ENCODE measurements at regions not wholly inside any gene's neighbourhood (a gene's known extent, or its start where the extent isn't known, plus 50 kb on each side); places are given as distances from the start of the nearest gene placed in this dataset.

- Histone ChIP-seq H3K4me3 (ENCODE audit: low read depth, low read length) (no peak overlapping the region), H3K9me3 (ENCODE audit: control insufficient read depth, insufficient read depth, low read length) (no peaks in the 10 kb centered on the region), H3K27ac (ENCODE audit: low read depth, low read length) (peak overlapping the region; percentile 49), H3K4me1 (ENCODE audit: control insufficient read depth, insufficient read depth, low read length) (peaks cover 8% of the 10 kb centered on the region), H3K27me3 (ENCODE audit: control insufficient read depth, insufficient read depth, low read length) (no peaks in the 10 kb centered on the region), H3K36me3 (ENCODE audit: control insufficient read depth, insufficient read depth, low read length) (no peaks in the 10 kb centered on the region)
- peak in 1 of 6 donors; percentile 33 for DNase-seq (ENCODE audit: low read depth in 4 of 6, low spot score in 6 of 6)
- no CpG with 5 or more reads among the region's 4 CpGs for WGBS (ENCODE audit: insufficient coverage)
Observed at GRCh38 chr5:57324861-57325260, 151.0 kb downstream of the GPBP1 start.

GRCh38 chr5:57324181-57324580, 150.3 kb downstream of the GPBP1 start:
- peak overlapping the region; percentile 49 for H3K27ac ChIP-seq (ENCODE audit: low read depth, low read length)
- H3K36me3 ChIP-seq (ENCODE audit: control insufficient read depth, insufficient read depth, low read length) = no peaks in the 10 kb centered on the region
- H3K4me3 ChIP-seq (ENCODE audit: low read depth, low read length) = no peak overlapping the region
- no peaks in the 10 kb centered on the region for H3K9me3 ChIP-seq (ENCODE audit: control insufficient read depth, insufficient read depth, low read length)
- peaks cover 8% of the 10 kb centered on the region for H3K4me1 ChIP-seq (ENCODE audit: control insufficient read depth, insufficient read depth, low read length)
- peak in 1 of 6 donors; percentile 67 for DNase-seq (ENCODE audit: low read depth in 4 of 6, low spot score in 6 of 6)
- 50% methylated on average over 1 of the region's 4 CpGs for WGBS (ENCODE audit: insufficient coverage)
- H3K27me3 ChIP-seq (ENCODE audit: control insufficient read depth, insufficient read depth, low read length) = no peaks in the 10 kb centered on the region

DNA sequence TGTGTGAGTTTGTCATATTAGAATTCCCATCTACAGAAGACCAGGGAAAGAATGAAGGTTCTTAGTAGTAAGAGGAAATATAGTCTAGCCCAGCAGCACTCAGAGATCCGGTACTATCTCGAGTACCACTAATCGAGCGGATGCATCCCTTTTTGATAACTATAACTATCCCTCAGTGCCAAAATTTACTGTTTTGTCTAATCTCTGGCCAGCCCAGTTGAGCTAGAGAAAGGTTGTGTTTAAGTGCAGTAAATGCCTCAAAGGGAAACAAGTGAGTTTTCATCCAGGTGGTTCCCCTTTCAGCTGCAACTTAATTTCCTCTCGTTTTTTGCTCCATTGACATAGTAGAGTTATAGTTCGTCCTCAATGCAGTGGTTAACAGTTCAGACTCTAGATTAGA, 146.7 kb downstream of the GPBP1 start:
- DNase-seq (ENCODE audit: low read depth in 4 of 6, low spot score in 6 of 6) = no peak
- no peak overlapping the region for H3K27ac ChIP-seq (ENCODE audit: low read depth, low read length)
- H3K9me3 ChIP-seq (ENCODE audit: control insufficient read depth, insufficient read depth, low read length) = no peaks in the 10 kb centered on the region
- no peaks in the 10 kb centered on the region for H3K27me3 ChIP-seq (ENCODE audit: control insufficient read depth, insufficient read depth, low read length)
- H3K4me1 ChIP-seq (ENCODE audit: control insufficient read depth, insufficient read depth, low read length) = peaks cover 4% of the 10 kb centered on the region
- H3K4me3 ChIP-seq (ENCODE audit: low read depth, low read length) = no peak overlapping the region
- no CpG with 5 or more reads among the region's 6 CpGs for WGBS (ENCODE audit: insufficient coverage)
- H3K36me3 ChIP-seq (ENCODE audit: control insufficient read depth, insufficient read depth, low read length) = no peaks in the 10 kb centered on the region

- no peaks in the 10 kb centered on the region for H3K27me3 ChIP-seq (ENCODE audit: control insufficient read depth, insufficient read depth, low read length)
- H3K4me1 ChIP-seq (ENCODE audit: control insufficient read depth, insufficient read depth, low read length) = peaks cover 2% of the 10 kb centered on the region
- H3K36me3 ChIP-seq (ENCODE audit: control insufficient read depth, insufficient read depth, low read length) = no peaks in the 10 kb centered on the region
- no peak for DNase-seq (ENCODE audit: low read depth in 4 of 6, low spot score in 6 of 6)
- H3K4me3 ChIP-seq (ENCODE audit: low read depth, low read length) = no peak overlapping the region
- H3K9me3 ChIP-seq (ENCODE audit: control insufficient read depth, insufficient read depth, low read length) = no peaks in the 10 kb centered on the region
- WGBS (ENCODE audit: insufficient coverage) = 98% methylated on average over 4 of the region's 4 CpGs
- H3K27ac ChIP-seq (ENCODE audit: low read depth, low read length) = no peak overlapping the region
Observed at GRCh38 chr5:57319628-57320027, 145.8 kb downstream of the GPBP1 start.

GRCh38 chr5:57318251-57318650, 144.4 kb downstream of the GPBP1 start:
- Histone ChIP-seq H3K4me3 (ENCODE audit: low read depth, low read length) (no peak overlapping the region), H3K36me3 (ENCODE audit: control insufficient read depth, insufficient read depth, low read length) (no peaks in the 10 kb centered on the region), H3K9me3 (ENCODE audit: control insufficient read depth, insufficient read depth, low read length) (no peaks in the 10 kb centered on the region), H3K4me1 (ENCODE audit: control insufficient read depth, insufficient read depth, low read length) (no peaks in the 10 kb centered on the region), H3K27ac (ENCODE audit: low read depth, low read length) (no peak overlapping the region), H3K27me3 (ENCODE audit: control insufficient read depth, insufficient read depth, low read length) (no peaks in the 10 kb centered on the region)
- WGBS (ENCODE audit: insufficient coverage) = 100% methylated on average over 2 of the region's 5 CpGs
- DNase-seq (ENCODE audit: low read depth in 4 of 6, low spot score in 6 of 6) = no peak

DNA sequence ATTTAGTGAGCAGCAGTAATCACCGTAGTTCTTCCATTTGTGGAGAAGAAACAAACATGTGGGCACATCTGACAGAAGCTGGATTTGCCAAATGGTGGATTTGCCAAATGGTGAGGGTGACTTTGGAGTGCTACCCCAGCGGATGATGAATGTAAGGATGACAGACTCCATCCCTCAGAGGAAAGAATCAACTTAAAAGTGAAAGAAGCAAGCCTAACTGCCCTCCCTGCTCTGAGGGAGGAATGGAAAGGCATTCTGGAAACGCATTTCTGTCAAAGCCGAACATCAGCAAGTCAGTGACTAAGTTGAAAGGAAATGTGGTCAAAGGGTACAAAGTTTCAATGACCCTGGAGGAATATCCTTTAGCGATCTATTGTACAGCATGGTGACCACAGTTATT, 143.5 kb downstream of the GPBP1 start:
- H3K27ac ChIP-seq (ENCODE audit: low read depth, low read length) = no peak overlapping the region
- H3K9me3 ChIP-seq (ENCODE audit: control insufficient read depth, insufficient read depth, low read length) = no peaks in the 10 kb centered on the region
- no peaks in the 10 kb centered on the region for H3K36me3 ChIP-seq (ENCODE audit: control insufficient read depth, insufficient read depth, low read length)
- H3K4me1 ChIP-seq (ENCODE audit: control insufficient read depth, insufficient read depth, low read length) = no peaks in the 10 kb centered on the region
- H3K4me3 ChIP-seq (ENCODE audit: low read depth, low read length) = no peak overlapping the region
- 90% methylated on average over 3 of the region's 5 CpGs for WGBS (ENCODE audit: insufficient coverage)
- DNase-seq (ENCODE audit: low read depth in 4 of 6, low spot score in 6 of 6) = no peak
- H3K27me3 ChIP-seq (ENCODE audit: control insufficient read depth, insufficient read depth, low read length) = no peaks in the 10 kb centered on the region

DNA sequence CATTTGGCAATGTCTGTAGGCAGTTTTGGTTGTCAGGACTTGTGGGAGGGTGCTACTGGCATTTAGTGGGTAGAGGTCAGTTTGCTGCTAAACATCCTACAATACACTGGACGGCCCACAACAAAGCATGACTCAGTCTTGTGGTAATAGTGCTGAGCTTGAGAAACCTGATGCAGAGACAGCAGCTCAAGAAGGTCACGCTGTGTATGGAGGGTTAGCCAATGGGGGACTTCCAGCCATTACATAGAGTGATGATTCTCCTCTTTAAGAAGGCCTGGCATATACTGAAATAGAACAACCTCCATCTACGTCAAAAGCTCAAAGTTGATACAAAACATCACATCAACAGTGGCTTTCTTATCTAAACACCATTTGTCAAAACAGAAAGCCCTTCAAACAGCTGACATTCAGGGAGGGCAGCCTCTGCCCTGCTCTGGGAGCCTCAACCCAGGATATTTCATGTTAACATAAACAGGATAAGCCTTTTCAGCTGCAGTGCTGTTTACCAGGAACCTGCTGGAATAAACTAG, 143.0 kb downstream of the GPBP1 start:
- 83% methylated on average over 1 of the region's 3 CpGs for WGBS (ENCODE audit: insufficient coverage)
- DNase-seq (ENCODE audit: low read depth in 4 of 6, low spot score in 6 of 6) = no peak
- Histone ChIP-seq H3K27me3 (ENCODE audit: control insufficient read depth, insufficient read depth, low read length) (no peaks in the 10 kb centered on the region), H3K9me3 (ENCODE audit: control insufficient read depth, insufficient read depth, low read length) (no peaks in the 10 kb centered on the region), H3K4me3 (ENCODE audit: low read depth, low read length) (no peak overlapping the region), H3K4me1 (ENCODE audit: control insufficient read depth, insufficient read depth, low read length) (no peaks in the 10 kb centered on the region), H3K36me3 (ENCODE audit: control insufficient read depth, insufficient read depth, low read length) (no peaks in the 10 kb centered on the region), H3K27ac (ENCODE audit: low read depth, low read length) (no peak overlapping the region)

DNA sequence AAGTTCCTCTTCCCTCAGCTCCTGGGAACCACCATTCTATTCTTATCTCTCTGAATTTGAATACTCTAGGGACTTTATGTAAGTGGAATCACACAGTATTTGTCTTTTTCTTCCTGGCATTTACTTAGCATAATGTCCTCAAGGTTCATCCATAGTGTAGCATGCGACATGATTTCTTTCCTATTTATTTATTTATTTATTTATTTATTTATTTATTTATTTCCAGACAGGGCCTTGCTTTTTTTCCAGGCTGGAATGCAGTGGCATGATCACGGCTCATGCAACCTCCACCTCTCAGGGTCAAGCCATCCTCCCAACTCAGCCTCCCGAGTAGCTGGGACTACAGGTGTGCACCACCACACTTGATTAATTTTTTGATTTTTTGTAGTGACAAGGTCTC, 142.1 kb downstream of the GPBP1 start:
- no peaks in the 10 kb centered on the region for H3K9me3 ChIP-seq (ENCODE audit: control insufficient read depth, insufficient read depth, low read length)
- no peaks in the 10 kb centered on the region for H3K27me3 ChIP-seq (ENCODE audit: control insufficient read depth, insufficient read depth, low read length)
- no peaks in the 10 kb centered on the region for H3K36me3 ChIP-seq (ENCODE audit: control insufficient read depth, insufficient read depth, low read length)
- H3K4me1 ChIP-seq (ENCODE audit: control insufficient read depth, insufficient read depth, low read length) = no peaks in the 10 kb centered on the region
- no peak for DNase-seq (ENCODE audit: low read depth in 4 of 6, low spot score in 6 of 6)
- WGBS (ENCODE audit: insufficient coverage) = no CpG with 5 or more reads among the region's 3 CpGs
- no peak overlapping the region for H3K4me3 ChIP-seq (ENCODE audit: low read depth, low read length)
- no peak overlapping the region for H3K27ac ChIP-seq (ENCODE audit: low read depth, low read length)
